SK-N-SH treated with all-trans-retinoic acid at 6 μM for 48 hours (cell line): ENCODE measurements at regions not wholly inside any gene's neighbourhood (a gene's known extent, or its start where the extent isn't known, plus 50 kb on each side); places are given as distances from the start of the nearest gene placed in this dataset.

Source experiments
- ATAC-seq: fragments of 200-7000 bp; cut with Tn5 transposase; 3 replicates; pipeline ENCODE4 v1.9.1; 2020; ENCODE audit warnings: mild to moderate bottlenecking, moderate library complexity
- ARNTL ChIP-seq: fragments of 450-650 bp; formaldehyde crosslinking; IDR thresholded peaks from 2 replicates; pipeline ENCODE4 v1.5.0; 2020; ENCODE audit warnings: low read depth, mild to moderate bottlenecking, moderate library complexity, borderline replicate concordance
- ESRRG ChIP-seq: fragments of 250-450 bp; sonication (Bioruptor Pico); IDR thresholded peaks from 2 replicates; pipeline ENCODE4 v1.6.1; 2021; ENCODE audit warnings: mild to moderate bottlenecking
- GLIS3 ChIP-seq: fragments of 250-450 bp; sonication (Bioruptor Pico); IDR thresholded peaks from 2 replicates; pipeline ENCODE4 v1.5.0; 2020; ENCODE audit warnings: mild to moderate bottlenecking, moderate library complexity
- OSR1 ChIP-seq: fragments of 250-450 bp; sonication (Bioruptor Pico); IDR thresholded peaks from 2 replicates; pipeline ENCODE4 v1.8.0; 2022; ENCODE audit warnings: moderate library complexity, mild to moderate bottlenecking, inconsistent platforms
- PPARA ChIP-seq: fragments of 250-450 bp; sonication (Bioruptor Pico); IDR thresholded peaks from 2 replicates; pipeline ENCODE4 v1.5.0; 2020; ENCODE audit warnings: mild to moderate bottlenecking, borderline replicate concordance
- RARB ChIP-seq: fragments of 250-450 bp; sonication (Bioruptor Pico); IDR thresholded peaks from 2 replicates; pipeline ENCODE4 v1.8.0; 2021; ENCODE audit warnings: mild to moderate bottlenecking, moderate library complexity
- SNAI2 ChIP-seq: fragments of 250-450 bp; sonication (Bioruptor Pico); IDR thresholded peaks from 2 replicates; pipeline ENCODE4 v1.5.0; 2020; ENCODE audit warnings: mild to moderate bottlenecking, moderate library complexity
- TCF4 ChIP-seq: fragments of 250-450 bp; sonication (Bioruptor Pico); IDR thresholded peaks from 2 replicates; pipeline ENCODE4 v1.8.0; 2021; ENCODE audit warnings: mild to moderate bottlenecking, moderate library complexity, borderline replicate concordance
- TOX ChIP-seq: fragments of 250-450 bp; sonication (Bioruptor Pico); IDR thresholded peaks from 2 replicates; pipeline ENCODE4 v1.8.0; 2021; ENCODE audit warnings: mild to moderate bottlenecking, moderate library complexity, borderline replicate concordance
- ZC3H10 ChIP-seq: fragments of 250-450 bp; sonication (Bioruptor Pico); IDR thresholded peaks from 2 replicates; pipeline ENCODE4 v1.5.1; 2021; ENCODE audit warnings: mild to moderate bottlenecking, moderate library complexity
- ZFP30 ChIP-seq: fragments of 450-650 bp; formaldehyde crosslinking; IDR thresholded peaks from 2 replicates; pipeline ENCODE4 v1.5.0; 2022; ENCODE audit warnings: mild to moderate bottlenecking, moderate library complexity
- ZNF565 ChIP-seq: fragments of 450-650 bp; formaldehyde crosslinking; conservative IDR thresholded peaks from 2 replicates; pipeline ENCODE4 v1.5.0; 2020; ENCODE audit warnings: low read depth, mild to moderate bottlenecking, moderate library complexity
- ZNF8 ChIP-seq: fragments of 450-650 bp; formaldehyde crosslinking; IDR thresholded peaks from 2 replicates; pipeline ENCODE4 v1.5.0; 2020; ENCODE audit warnings: mild to moderate bottlenecking, moderate library complexity
- TF ChIP-seq, protein P1 (sequence below): fragments of 250-450 bp; sonication (Bioruptor Pico); IDR thresholded peaks from 2 replicates; pipeline ENCODE4 v1.5.1; 2020; ENCODE audit warnings: low read depth, mild to moderate bottlenecking, moderate library complexity
- TF ChIP-seq, protein P2 (sequence below): fragments of 250-450 bp; sonication (Bioruptor Pico); IDR thresholded peaks from 2 replicates; pipeline ENCODE4 v1.5.0; 2020; ENCODE audit warnings: mild to moderate bottlenecking, moderate library complexity
- TF ChIP-seq, protein P3 (sequence below): fragments of 250-450 bp; sonication (Bioruptor Pico); IDR thresholded peaks from 2 replicates; pipeline ENCODE4 v1.5.1; 2021; ENCODE audit warnings: mild to moderate bottlenecking, moderate library complexity
- TF ChIP-seq, protein P4 (sequence below): fragments of 250-450 bp; sonication (Bioruptor Pico); IDR thresholded peaks from 2 replicates; pipeline ENCODE4 v1.8.0; 2021; ENCODE audit warnings: low read depth, mild to moderate bottlenecking, moderate library complexity, borderline replicate concordance

DNA sequence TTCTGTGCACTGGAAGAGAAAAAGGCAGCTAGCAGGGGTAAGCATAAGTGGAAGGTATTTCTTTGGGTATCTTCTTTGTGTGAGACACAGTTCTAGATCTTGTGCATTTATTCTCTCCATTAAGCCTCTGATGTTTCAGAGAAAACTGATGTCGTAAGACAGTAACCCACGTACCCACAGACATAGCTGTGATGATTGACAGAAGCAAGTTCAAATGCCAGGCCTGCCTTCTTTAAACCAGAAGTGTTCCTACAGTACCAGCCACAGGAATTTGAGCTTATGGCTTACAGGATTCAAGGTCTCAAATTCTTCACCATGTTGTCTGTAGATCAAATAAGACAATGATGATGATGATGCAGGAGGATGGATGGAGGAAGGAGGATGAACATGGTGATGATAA, 161.4 kb upstream of the KCNJ16 start:
- ATAC-seq: no peak
- TF ChIP-seq ZNF8 (CRISPR knock-in tag): no peak
- no peak for TF ChIP-seq OSR1
- no peak for TF ChIP-seq ZNF565
- TF ChIP-seq TCF4: no peak
- no peak for TF ChIP-seq RARB (CRISPR knock-in tag)
- no peak for TF ChIP-seq ESRRG (CRISPR knock-in tag)
- TF ChIP-seq SNAI2 (CRISPR knock-in tag): no peak
- TF ChIP-seq, protein P1, sequence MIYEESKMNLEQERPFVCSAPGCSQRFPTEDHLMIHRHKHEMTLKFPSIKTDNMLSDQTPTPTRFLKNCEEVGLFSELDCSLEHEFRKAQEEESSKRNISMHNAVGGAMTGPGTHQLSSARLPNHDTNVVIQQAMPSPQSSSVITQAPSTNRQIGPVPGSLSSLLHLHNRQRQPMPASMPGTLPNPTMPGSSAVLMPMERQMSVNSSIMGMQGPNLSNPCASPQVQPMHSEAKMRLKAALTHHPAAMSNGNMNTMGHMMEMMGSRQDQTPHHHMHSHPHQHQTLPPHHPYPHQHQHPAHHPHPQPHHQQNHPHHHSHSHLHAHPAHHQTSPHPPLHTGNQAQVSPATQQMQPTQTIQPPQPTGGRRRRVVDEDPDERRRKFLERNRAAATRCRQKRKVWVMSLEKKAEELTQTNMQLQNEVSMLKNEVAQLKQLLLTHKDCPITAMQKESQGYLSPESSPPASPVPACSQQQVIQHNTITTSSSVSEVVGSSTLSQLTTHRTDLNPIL: no peak
- TF ChIP-seq, protein P2, sequence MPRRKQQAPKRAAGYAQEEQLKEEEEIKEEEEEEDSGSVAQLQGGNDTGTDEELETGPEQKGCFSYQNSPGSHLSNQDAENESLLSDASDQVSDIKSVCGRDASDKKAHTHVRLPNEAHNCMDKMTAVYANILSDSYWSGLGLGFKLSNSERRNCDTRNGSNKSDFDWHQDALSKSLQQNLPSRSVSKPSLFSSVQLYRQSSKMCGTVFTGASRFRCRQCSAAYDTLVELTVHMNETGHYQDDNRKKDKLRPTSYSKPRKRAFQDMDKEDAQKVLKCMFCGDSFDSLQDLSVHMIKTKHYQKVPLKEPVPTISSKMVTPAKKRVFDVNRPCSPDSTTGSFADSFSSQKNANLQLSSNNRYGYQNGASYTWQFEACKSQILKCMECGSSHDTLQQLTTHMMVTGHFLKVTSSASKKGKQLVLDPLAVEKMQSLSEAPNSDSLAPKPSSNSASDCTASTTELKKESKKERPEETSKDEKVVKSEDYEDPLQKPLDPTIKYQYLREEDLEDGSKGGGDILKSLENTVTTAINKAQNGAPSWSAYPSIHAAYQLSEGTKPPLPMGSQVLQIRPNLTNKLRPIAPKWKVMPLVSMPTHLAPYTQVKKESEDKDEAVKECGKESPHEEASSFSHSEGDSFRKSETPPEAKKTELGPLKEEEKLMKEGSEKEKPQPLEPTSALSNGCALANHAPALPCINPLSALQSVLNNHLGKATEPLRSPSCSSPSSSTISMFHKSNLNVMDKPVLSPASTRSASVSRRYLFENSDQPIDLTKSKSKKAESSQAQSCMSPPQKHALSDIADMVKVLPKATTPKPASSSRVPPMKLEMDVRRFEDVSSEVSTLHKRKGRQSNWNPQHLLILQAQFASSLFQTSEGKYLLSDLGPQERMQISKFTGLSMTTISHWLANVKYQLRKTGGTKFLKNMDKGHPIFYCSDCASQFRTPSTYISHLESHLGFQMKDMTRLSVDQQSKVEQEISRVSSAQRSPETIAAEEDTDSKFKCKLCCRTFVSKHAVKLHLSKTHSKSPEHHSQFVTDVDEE (CRISPR knock-in tag): no peak

DNA sequence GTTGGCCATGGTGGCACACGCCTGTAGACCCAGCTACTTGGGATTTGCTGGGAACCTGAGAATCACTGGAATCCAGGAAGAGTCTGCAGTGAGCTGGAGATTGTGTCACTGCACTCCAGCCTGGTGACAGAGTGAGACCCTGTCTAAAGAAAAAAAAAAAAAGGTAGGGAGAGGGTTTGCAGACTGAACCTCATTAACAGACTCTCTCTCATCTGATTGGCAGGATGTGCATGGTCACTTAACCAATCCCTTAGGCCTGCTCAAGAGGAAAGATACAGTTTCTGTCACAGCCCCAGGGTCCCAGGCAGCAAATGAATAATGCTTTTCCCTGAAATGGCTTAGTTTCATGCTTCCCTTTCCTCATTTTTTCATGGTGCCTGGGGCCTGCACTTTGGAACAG, 160.5 kb upstream of the KCNJ16 start:
- TF ChIP-seq ZNF8 (CRISPR knock-in tag) (no peak), RARB (CRISPR knock-in tag) (no peak), ARNTL (CRISPR knock-in tag) (no peak), PPARA (CRISPR knock-in tag) (no peak)
- TF ChIP-seq, protein P3, sequence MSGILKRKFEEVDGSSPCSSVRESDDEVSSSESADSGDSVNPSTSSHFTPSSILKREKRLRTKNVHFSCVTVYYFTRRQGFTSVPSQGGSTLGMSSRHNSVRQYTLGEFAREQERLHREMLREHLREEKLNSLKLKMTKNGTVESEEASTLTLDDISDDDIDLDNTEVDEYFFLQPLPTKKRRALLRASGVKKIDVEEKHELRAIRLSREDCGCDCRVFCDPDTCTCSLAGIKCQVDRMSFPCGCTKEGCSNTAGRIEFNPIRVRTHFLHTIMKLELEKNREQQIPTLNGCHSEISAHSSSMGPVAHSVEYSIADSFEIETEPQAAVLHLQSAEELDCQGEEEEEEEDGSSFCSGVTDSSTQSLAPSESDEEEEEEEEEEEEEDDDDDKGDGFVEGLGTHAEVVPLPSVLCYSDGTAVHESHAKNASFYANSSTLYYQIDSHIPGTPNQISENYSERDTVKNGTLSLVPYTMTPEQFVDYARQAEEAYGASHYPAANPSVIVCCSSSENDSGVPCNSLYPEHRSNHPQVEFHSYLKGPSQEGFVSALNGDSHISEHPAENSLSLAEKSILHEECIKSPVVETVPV (CRISPR knock-in tag): no peak
- no peak for ATAC-seq

DNA sequence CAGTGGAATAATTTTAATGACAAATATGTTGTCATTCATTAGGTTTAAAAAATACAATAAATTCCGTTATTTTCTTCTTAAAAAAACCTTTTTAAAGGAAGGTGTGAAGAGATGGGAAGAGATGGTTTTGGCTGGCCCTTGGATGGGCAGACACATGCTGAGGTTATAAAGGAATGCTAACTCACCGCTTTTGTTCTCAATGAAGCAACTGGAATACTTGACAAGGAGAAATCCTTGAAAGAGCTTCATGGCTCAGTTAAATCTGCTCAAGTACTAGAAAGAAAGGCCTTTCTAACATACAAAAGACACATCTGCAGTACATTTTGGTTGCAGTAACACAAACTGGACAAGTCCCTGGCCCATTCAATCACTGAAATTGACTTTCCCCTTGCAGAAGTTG, 158.3 kb upstream of the KCNJ16 start:
- TF ChIP-seq, protein P1: no peak
- TF ChIP-seq GLIS3 (CRISPR knock-in tag) (no peak), TOX (CRISPR knock-in tag) (no peak), ARNTL (CRISPR knock-in tag) (no peak), ZFP30 (CRISPR knock-in tag) (no peak), ZC3H10 (CRISPR knock-in tag) (no peak), ESRRG (CRISPR knock-in tag) (no peak), SNAI2 (CRISPR knock-in tag) (no peak), TCF4 (no peak)
- TF ChIP-seq, protein P3 (CRISPR knock-in tag): no peak
- TF ChIP-seq, protein P4, sequence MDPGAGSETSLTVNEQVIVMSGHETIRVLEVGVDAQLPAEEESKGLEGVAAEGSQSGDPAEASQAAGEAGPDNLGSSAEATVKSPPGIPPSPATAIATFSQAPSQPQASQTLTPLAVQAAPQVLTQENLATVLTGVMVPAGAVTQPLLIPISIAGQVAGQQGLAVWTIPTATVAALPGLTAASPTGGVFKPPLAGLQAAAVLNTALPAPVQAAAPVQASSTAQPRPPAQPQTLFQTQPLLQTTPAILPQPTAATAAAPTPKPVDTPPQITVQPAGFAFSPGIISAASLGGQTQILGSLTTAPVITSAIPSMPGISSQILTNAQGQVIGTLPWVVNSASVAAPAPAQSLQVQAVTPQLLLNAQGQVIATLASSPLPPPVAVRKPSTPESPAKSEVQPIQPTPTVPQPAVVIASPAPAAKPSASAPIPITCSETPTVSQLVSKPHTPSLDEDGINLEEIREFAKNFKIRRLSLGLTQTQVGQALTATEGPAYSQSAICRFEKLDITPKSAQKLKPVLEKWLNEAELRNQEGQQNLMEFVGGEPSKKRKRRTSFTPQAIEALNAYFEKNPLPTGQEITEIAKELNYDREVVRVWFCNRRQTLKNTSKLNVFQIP (CRISPR knock-in tag): no peak
- ATAC-seq: no peak

DNA sequence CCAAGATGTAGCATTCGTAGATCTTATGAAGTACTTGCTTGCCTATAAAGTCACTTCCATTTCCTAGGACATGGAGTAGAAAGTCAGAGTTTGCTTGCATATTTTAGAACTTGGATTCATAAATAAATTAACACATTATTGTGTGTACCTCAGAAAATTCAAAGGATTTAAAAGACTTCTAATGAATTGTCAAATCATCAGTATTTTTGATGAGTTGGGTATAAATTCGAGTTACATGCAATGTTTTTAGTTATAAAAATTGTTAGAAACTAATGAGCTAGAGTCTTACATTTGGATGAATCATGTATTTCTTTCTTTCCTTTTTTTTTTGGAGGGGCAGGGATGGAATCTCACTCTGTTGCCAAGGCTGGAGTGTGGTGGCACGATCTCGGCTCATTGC, 156.9 kb upstream of the KCNJ16 start:
- no peak for ATAC-seq
- TF ChIP-seq OSR1: no peak
- no peak for TF ChIP-seq PPARA (CRISPR knock-in tag)
- TF ChIP-seq, protein P1: no peak
- no peak for TF ChIP-seq SNAI2 (CRISPR knock-in tag)
- TF ChIP-seq, all 23 proteins: peak for 0
